GM21619 (cell line): ENCODE measurements at regions not wholly inside any gene's neighbourhood (a gene's known extent, or its start where the extent isn't known, plus 50 kb on each side); places are given as distances from the start of the nearest gene placed in this dataset.
"Not testable (repeated sequence)": the region's sequence is repeated elsewhere in the genome, so short reads cannot be mapped to it uniquely, and the experiment has no call there.

Experiments used
- ATAC-seq: cut with Tn5 transposase; IDR thresholded peaks from one replicate; pipeline ENCODE4 v1.9.1; 2021; ENCODE audit not compliant: unreplicated experiment

DNA sequence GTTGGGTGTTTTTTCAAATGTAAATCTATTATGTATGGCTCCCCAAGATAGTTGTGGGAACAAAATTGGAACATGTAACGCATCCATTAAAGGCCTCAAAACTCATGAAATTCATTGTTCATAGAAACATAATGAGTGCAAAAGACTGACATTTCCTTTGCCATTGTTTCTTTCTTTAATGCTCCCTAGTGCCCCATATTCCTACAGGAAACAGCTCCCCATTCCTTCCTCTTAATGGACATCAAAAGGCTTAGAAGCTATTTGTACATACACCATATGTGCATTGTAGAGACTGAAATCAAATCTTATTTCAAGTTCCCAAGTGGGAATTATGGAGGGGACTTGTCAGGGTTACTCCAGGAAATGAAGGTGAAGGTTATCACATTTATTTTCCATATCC lies 139.1 kb downstream of the AHR start:
- ATAC-seq: no peak

- not testable (repeated sequence) for ATAC-seq
Observed at GRCh38 chr7:17440025-17440784, 141.8 kb downstream of the AHR start.

DNA sequence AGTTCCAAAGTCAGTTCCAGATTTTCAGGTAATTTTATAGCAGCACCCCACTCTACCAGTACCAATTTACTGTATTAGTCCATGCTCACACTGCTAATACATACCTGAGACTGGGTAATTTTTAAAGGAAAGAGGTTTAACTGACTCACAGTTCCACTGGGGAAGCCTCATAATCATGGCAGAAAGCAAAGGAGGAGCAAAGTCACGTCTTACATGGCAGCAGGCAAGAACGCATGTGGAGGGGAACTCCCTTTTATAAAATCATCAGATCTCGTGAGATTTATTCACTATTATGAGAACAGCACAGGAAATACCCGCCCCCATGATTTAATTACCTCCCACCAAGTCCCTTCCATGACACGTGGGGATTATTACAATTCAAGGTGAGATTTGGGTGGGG lies 142.4 kb downstream of the AHR start:
- ATAC-seq: no peak

GRCh38 chr7:17441557-17441956 lies 143.1 kb downstream of the AHR start:
- no peak for ATAC-seq

GRCh38 chr7:17444151-17444550 lies 145.7 kb downstream of the AHR start:
- ATAC-seq: no peak

GRCh38 chr7:17444673-17445072 lies 146.2 kb downstream of the AHR start:
- ATAC-seq: no peak

DNA sequence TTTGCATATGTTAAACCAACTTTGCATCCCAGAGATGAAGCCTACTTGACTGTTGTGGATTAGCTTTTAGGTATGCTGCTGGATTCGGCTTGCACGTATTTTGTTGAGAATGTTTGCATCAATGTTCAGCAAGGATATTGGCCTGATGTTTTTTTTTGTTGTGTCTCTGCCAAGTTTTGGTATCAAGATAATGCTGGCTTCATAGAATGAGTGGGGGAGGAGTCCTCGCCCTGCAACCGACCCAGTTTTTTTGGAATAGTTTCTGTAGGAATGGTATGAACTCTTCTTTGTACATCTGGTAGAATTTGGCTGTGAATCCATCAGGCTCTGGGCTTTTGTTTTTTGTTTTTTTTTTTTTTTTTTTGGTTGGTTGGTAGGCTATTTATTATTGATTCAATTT lies 147.9 kb downstream of the AHR start:
- no peak for ATAC-seq

DNA sequence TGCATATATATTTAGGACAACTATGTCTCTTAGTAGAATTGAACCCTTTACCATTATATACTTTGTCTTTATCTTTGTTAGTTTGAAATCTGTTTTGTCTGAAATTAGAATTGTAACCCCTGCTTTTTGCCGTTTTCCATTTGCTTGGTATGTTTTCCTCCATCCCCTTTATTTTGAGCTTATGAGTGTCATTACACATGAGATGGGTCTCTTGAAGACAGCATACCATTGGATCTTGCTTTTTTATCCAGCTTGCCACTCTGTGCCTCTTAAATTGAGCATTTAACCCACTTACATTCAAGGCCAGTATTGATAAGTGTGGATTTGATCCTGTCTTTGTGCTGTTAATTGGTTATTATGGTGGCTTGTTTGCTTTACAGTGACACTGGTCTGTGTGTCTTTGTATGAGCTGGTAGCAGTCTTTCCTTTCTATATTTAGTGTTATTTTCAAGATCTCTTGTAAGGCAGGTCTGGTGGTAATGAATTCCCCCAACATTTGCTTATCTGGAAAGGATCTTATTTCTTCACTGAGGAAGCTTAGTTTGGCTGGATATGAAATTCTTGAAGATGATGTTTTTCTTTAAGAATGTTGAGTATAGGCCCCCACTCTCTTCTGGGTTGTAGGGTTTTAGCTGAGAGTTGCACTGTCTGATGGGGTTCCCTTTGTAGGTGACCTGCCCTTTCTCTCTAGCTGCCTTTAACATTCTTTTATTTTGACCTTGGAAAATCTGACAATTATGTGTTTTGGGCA lies 149.5 kb downstream of the AHR start:
- no peak for ATAC-seq

DNA sequence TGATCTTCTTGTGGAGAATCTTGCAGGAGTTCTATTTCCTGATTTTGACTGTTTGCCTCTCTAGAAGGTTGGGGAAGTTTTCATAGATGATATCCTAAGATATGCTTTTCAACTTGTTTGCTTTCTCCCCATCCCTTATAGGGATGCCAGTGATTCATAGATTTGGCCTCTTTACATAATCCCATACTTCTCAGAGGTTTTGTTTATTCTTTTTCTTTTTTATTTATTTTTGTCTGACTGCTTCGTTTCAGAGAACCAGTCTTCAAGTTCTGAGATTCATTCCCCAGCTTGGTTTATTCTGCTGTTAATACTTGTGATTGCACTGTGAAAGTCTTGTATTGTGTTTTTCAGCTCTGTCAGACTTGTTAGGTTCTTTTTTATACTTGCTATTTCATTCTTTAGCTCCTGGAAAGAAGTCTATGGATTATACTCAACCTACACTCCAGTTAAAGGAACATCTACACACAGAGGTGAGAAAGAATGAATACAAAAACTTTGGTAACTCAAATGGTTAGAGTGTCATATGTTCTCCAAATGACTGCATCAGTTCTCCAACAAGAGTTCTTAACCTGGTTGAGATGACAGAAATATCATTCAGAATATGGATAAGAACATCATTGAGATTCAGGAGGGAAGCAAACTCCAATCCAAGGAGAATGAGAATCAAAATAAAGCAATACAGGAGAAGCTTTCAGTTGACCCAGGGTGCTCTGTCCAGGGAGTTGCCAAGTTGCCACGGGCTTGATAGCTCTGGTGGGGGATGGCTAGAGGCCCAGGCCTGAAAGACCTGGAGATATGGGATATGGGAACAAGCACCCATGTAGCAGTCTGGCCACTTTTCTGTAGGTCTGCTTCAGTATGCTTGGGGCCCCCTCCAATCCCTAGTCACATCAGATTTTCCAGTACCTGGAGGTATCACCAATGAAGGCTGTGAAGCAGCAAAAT lies 150.3 kb downstream of the AHR start:
- ATAC-seq: no peak

- ATAC-seq: no peak
Observed at GRCh38 chr7:17456541-17456940, 158.1 kb downstream of the AHR start.

- no peak for ATAC-seq
Observed at GRCh38 chr7:17460001-17460400, 161.5 kb downstream of the AHR start.

DNA sequence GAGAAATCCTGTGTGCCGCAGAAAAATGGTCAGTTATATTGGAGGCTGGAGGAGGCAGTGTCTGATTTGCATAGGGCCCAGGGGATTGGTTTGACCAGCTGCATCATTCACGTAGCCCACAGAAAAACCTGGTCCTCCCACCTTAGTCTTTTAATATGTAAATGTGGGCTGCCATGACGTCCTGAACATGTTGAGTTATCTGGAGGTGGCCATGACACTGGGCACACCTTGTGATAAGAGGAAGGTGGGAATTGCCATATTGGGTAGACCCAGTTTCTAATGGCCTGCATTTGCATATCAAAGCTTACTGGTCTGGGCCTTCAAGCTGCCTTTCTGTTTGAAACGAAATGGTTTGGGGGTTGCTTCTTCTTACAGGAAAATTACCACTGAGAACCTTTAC lies 162.2 kb downstream of the AHR start:
- no peak for ATAC-seq

DNA sequence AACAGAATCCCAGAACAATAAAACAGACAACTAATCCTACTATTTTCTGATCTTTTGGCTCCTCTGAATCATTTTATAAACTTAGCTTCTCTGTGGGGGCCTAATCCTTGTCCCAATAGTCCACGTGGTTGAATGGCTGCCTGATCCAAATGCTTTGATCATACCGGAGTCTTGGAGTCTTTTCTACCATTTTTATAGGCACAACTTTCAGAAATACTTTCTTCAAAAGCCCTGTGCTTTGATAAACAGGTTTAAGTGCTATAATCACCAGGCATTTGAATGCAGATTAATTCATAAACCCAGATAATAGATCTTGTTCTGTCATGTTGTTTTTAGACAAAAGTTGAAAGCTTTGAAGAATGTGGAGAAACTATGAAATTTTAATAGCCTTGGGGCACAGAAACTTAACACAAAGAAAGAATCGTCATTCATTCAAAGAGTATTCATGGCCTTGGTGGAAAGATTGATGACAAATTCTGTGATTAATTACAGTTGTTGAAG lies 163.7 kb downstream of the AHR start:
- no peak for ATAC-seq

DNA sequence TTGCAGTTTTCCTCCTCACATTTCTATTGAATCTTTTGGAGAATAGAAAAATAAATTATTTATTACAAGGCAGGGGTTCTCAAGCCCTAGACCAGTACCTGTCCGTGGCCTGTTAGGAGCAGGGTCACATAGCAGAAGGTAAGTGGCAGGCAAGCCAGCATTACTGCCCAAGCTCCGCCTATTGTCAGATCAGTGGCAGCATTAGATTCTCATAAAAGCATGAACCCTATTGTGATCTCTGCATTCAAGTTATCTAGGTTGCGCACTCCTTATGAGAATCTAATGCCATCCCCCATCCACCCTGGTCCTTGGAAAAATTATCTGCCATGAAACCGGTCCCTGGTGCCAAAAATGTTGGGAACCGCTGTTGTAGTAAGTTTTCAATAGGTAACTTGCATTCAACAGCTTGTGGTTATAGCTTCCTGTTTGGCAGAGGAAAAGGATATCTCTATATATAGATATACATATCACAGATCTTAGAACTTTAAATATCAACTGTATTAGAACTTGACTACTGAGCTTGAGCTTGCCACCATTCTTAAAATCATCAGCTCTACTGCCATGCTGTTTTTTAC lies 165.1 kb downstream of the AHR start:
- peak; percentile 60 for ATAC-seq

DNA sequence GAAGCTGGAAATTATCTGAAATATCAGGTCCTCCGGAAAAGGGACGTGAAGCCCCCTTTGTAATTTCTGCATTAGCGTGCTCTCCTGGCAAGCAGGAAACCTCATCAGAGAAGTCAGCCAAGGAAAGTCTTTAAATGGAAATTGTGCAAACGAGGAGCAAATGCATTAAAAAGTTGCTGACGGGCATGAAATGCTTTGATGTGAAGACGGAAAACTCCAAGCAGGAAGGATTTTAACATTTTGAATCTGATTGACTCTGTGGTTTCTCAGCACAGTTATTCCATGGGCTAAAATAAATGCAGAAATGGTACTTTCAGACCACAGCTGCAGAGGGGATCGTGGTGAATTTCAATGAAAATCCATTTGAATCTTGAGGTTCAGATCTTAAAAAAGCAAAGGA lies 167.8 kb downstream of the AHR start:
- no peak for ATAC-seq

- ATAC-seq: no peak
Observed at GRCh38 chr7:17467386-17467945, 169.0 kb downstream of the AHR start.

GRCh38 chr7:17471325-17471724 lies 172.9 kb downstream of the AHR start:
- ATAC-seq: no peak

DNA sequence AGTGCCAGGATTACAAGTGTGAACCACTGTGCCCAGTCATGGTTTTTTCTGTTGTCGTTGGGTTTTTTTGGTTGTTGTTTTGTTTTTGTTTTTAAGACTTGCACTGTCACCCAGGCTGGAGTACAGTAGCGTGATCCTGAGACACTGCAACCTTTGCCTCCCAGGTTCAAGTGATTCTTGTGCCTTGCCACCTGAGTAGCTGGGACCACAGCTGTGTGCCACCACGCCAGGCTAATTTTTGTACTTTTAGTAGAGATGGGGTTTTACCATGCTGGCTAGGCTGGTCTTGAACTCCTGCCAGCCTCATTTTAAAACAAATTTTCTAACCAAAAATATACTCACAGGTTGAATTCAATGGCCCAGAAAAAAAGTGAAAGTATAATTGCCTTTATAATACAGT lies 174.1 kb downstream of the AHR start:
- ATAC-seq: peak; percentile 44

- ATAC-seq: peak; percentile 48
Observed at GRCh38 chr7:17472939-17473338, 174.5 kb downstream of the AHR start.

DNA sequence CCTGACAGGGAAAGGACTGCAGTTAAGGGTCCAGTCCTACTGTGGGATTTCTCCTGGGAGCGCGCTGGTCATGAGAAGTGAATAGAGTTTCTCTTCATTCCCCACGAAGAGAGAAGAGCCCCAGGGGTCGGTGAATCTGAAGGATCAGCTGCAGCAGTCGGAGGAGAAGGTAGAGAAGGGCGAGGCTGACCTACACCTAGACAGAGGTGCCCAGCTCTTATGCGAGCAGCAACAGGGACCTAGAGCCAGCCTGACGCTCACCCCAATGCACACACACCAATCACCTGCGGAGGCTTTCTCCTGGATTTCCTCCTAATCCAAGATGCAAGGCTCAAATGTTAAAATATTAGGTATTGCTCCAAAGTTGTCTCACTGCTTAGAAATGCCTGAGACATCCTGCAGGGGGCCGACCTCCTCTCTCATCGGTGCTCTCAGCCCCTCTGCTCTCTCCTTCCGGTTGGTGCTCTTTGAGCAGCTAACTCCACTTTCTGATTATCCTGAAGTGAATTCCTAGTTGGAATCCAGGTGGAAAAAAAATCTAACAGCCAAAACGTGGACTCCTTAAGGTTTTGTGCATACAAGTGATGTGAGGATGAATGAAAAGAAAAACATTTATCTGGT lies 176.4 kb downstream of the AHR start:
- ATAC-seq: no peak
